ENCODE measurements at regions not wholly inside any gene's neighbourhood (a gene's known extent, or its start where the extent isn't known, plus 50 kb on each side); places are given as distances from the start of the nearest gene placed in this dataset.

DNA sequence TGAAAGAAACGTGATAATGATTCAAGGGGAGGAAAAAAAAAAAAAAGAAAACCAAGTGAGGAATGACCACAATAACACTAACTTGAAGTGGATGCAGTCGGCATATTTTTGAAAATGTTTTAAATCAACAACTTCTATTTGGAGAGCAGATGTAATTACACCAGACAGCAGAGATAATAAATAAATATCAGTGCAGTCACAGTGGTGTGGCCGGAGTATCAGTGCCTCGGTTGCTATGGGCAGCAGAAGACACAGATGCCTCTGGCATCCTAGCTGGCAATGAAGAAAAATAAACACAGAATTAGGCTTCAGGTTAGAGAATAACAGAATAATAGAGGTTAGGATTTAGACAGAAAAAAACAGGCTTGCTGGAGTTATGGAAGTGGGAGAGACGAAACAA is 888.3 kb downstream of the LTN1 start:
- no peaks in the 10 kb centered on the region for H3K9me3 ChIP-seq
- no peaks in the 10 kb centered on the region for H3K27me3 ChIP-seq
- H3K4me1 ChIP-seq = no peaks in the 10 kb centered on the region
- DNase-seq (no peak), ATAC-seq (ENCODE audit: low FRiP score in 2 of 2) (no peak)
- 68 to 70% methylated on average over 5 of the region's 5 CpGs for WGBS, 2 donors
- H3K4me3 ChIP-seq = no peak overlapping the region
- TF ChIP-seq POLR2A (IDR thresholded peaks at IDR 0.05) = no peak
- TF ChIP-seq POLR2AphosphoS5 (IDR thresholded peaks at IDR 0.05) = no peak
- no peak for TF ChIP-seq CTCF (IDR thresholded peaks at IDR 0.05)
- no peak for TF ChIP-seq EP300 (IDR thresholded peaks at IDR 0.05)
- H3K36me3 ChIP-seq = no peaks in the 10 kb centered on the region
- H3K27ac ChIP-seq = no peak overlapping the region

DNA sequence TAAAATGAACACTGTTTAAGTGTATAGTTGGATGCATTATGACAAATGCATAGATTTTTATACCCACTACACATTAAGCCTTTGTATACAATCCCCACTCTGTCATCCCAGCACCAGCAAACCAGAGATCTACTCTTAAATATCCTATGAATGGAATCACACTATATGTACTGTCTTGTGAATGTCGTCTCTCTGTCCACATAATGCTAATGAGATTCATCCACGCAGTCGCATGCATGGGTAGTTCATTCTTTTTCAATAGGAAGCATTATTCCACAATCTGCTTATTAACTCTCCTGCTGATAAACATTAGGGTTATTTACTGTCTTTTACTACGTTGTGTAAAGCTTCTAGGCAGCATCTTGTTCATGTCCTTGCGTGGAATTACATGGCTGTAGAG is 892.3 kb downstream of the LTN1 start:
- no peaks in the 10 kb centered on the region for H3K36me3 ChIP-seq
- H3K27me3 ChIP-seq = no peaks in the 10 kb centered on the region
- WGBS, 2 donors = 86 to 87% methylated on average over 5 of the region's 5 CpGs
- H3K27ac ChIP-seq = no peak overlapping the region
- H3K4me3 ChIP-seq = no peak overlapping the region
- H3K4me1 ChIP-seq = no peaks in the 10 kb centered on the region
- ATAC-seq (ENCODE audit: low FRiP score in 2 of 2) (no peak), DNase-seq (no peak)
- no peaks in the 10 kb centered on the region for H3K9me3 ChIP-seq
- TF ChIP-seq POLR2A (IDR thresholded peaks at IDR 0.05) (no peak), EP300 (IDR thresholded peaks at IDR 0.05) (no peak), CTCF (IDR thresholded peaks at IDR 0.05) (no peak), POLR2AphosphoS5 (IDR thresholded peaks at IDR 0.05) (no peak)

- no peak for TF ChIP-seq CTCF (IDR thresholded peaks at IDR 0.05)
- TF ChIP-seq EP300 (IDR thresholded peaks at IDR 0.05) = no peak
- no peak for TF ChIP-seq POLR2AphosphoS5 (IDR thresholded peaks at IDR 0.05)
- TF ChIP-seq POLR2A (IDR thresholded peaks at IDR 0.05) = no peak
- no peaks in the 10 kb centered on the region for H3K4me1 ChIP-seq
- no peaks in the 10 kb centered on the region for H3K9me3 ChIP-seq
- no peaks in the 10 kb centered on the region for H3K36me3 ChIP-seq
- no peaks in the 10 kb centered on the region for H3K27me3 ChIP-seq
- ATAC-seq (ENCODE audit: low FRiP score in 2 of 2) (peak in 1 of 2 donors; percentile 68), DNase-seq (no peak)
- no peak overlapping the region for H3K27ac ChIP-seq
- no peak overlapping the region for H3K4me3 ChIP-seq
- 22 to 23% methylated on average over 6 of the region's 6 CpGs for WGBS, 2 donors
Observed at GRCh38 chr21:28099001-28099705, 893.5 kb downstream of the LTN1 start.

DNA sequence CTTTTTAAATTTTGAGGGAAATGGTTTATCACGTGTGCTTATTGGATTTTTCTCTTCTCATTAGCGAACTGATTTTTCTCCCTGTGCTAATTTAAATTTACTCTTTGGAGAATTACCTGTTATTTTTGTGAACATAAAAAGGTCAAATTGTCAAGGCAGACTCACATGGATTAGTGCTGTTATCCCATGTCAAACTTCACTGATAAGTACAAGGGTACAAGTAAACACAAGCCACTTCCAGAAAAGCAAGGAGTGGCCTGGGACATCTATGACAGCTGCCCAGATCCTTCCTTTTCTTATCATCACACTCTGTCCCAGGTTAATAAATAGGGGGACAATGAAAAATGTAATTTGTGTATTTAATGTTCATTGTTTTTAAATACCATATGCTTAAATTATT is 901.2 kb downstream of the LTN1 start:
- WGBS, 2 donors = 88 to 90% methylated on average over 2 of the region's 2 CpGs
- Histone ChIP-seq H3K27ac (no peak overlapping the region), H3K4me1 (no peaks in the 10 kb centered on the region), H3K4me3 (no peak overlapping the region), H3K9me3 (no peaks in the 10 kb centered on the region), H3K36me3 (no peaks in the 10 kb centered on the region), H3K27me3 (no peaks in the 10 kb centered on the region)
- TF ChIP-seq POLR2AphosphoS5 (IDR thresholded peaks at IDR 0.05) (no peak), POLR2A (IDR thresholded peaks at IDR 0.05) (no peak), CTCF (IDR thresholded peaks at IDR 0.05) (no peak), EP300 (IDR thresholded peaks at IDR 0.05) (no peak)
- DNase-seq (no peak), ATAC-seq (ENCODE audit: low FRiP score in 2 of 2) (no peak)

DNA sequence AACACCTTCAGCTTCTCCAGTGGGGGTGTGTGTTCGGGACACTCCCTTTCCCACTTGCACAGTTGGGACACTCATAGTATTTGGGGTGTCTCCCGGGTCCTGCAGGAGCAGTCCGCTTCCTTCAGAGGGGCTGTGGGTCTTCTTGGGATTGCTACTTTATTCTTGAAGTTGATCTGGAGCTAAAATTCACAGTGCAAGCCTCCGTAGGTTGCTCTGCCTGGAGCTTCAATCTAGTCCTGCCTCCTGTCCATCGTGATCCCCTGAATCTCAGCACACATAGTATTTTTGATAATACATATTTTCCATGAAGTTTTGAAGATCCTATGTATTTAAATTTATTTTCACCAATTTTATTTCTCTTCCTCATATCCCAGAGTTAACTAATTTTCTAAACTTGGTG is 902.1 kb downstream of the LTN1 start:
- no peaks in the 10 kb centered on the region for H3K9me3 ChIP-seq
- H3K4me1 ChIP-seq = no peaks in the 10 kb centered on the region
- H3K4me3 ChIP-seq = no peak overlapping the region
- ATAC-seq (ENCODE audit: low FRiP score in 2 of 2) (no peak), DNase-seq (no peak)
- WGBS, 2 donors = 93 to 96% methylated on average over 5 of the region's 5 CpGs
- H3K27me3 ChIP-seq = no peaks in the 10 kb centered on the region
- H3K36me3 ChIP-seq = no peaks in the 10 kb centered on the region
- H3K27ac ChIP-seq = no peak overlapping the region
- TF ChIP-seq CTCF (IDR thresholded peaks at IDR 0.05) = no peak
- TF ChIP-seq EP300 (IDR thresholded peaks at IDR 0.05) = no peak
- TF ChIP-seq POLR2A (IDR thresholded peaks at IDR 0.05) = no peak
- no peak for TF ChIP-seq POLR2AphosphoS5 (IDR thresholded peaks at IDR 0.05)
